Epithelial cell of proximal tubule (primary cell): ENCODE measurements at regions not wholly inside any gene's neighbourhood (a gene's known extent, or its start where the extent isn't known, plus 50 kb on each side); places are given as distances from the start of the nearest gene placed in this dataset.
A peak's percentile ranks its signal among the peaks of the same experiment; 100 is the strongest.

Experiments used
- DNase-seq: peaks from one replicate; pipeline ENCODE4 v3.0.0-alpha.2; 2011; ENCODE audit warnings: low read depth
- H3K4me3 ChIP-seq: 2 replicates; pipeline ENCODE4 v1.5.1; 2011; ENCODE audit warnings: low read depth, mild to moderate bottlenecking, low read length
- CTCF ChIP-seq: conservative IDR thresholded peaks from 2 replicates; pipeline ENCODE4 v1.5.1; 2012; ENCODE audit warnings: low read depth, mild to moderate bottlenecking, low read length

- H3K4me3 ChIP-seq: no peak overlapping the region
- DNase-seq: no peak
- TF ChIP-seq CTCF: peak; percentile 46
Observed at GRCh38 chr4:101596781-101597552, 193.6 kb upstream of the BANK1 start.

- no peak for DNase-seq
- TF ChIP-seq CTCF: no peak
- H3K4me3 ChIP-seq: no peak overlapping the region
Observed at GRCh38 chr4:101594588-101594987, 195.9 kb upstream of the BANK1 start.

GRCh38 chr4:101593666-101594065, 196.9 kb upstream of the BANK1 start:
- DNase-seq: no peak
- no peak overlapping the region for H3K4me3 ChIP-seq
- TF ChIP-seq CTCF: no peak

GRCh38 chr4:101584306-101584705, 206.2 kb upstream of the BANK1 start:
- no peak for TF ChIP-seq CTCF
- peak; percentile 10 for DNase-seq

GRCh38 chr4:101563126-101563525, 215.8 kb upstream of the PPP3CA start:
- no peak for TF ChIP-seq CTCF
- no peak overlapping the region for H3K4me3 ChIP-seq
- DNase-seq: no peak

More at GRCh38 chr4:101584306-101584705, 206.2 kb upstream of the BANK1 start:
- H3K4me3 ChIP-seq: no peak overlapping the region

GRCh38 chr4:101556842-101557241, 209.5 kb upstream of the PPP3CA start:
- no peak for TF ChIP-seq CTCF
- no peak overlapping the region for H3K4me3 ChIP-seq
- no peak for DNase-seq

- TF ChIP-seq CTCF: no peak
- H3K4me3 ChIP-seq: no peak overlapping the region
- no peak for DNase-seq
Observed at GRCh38 chr4:101555341-101555880, 208.1 kb upstream of the PPP3CA start.
